Retina (tissue), 1 donor: ENCODE measurements at regions not wholly inside any gene's neighbourhood (a gene's known extent, or its start where the extent isn't known, plus 50 kb on each side); places are given as distances from the start of the nearest gene placed in this dataset.

Experiments used
- DNase-seq: peaks from one replicate; pipeline ENCODE4 v3.0.0-alpha.2; 2016

DNA sequence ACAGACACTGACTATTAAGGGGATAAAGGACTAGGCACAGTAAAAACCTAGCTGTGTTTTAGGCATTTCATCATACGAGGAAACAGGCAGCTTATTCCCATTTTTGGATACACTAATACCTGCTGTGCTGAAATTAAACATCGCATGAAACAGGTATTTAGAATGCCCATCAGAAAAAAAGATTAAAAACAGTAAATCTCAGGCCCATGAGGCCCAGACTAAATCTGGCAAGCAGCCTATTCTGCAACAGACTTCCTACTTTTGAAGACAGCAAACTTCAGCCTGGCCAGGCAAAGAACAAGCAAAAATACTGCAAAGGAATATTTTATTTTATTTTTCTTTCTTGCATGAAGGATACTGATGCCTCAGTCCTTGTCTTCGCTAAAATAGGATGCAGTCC lies 240.2 kb downstream of the LMO4 start:
- DNase-seq = no peak

GRCh38 chr1:87572008-87572407 lies 243.3 kb downstream of the LMO4 start:
- DNase-seq = no peak

DNA sequence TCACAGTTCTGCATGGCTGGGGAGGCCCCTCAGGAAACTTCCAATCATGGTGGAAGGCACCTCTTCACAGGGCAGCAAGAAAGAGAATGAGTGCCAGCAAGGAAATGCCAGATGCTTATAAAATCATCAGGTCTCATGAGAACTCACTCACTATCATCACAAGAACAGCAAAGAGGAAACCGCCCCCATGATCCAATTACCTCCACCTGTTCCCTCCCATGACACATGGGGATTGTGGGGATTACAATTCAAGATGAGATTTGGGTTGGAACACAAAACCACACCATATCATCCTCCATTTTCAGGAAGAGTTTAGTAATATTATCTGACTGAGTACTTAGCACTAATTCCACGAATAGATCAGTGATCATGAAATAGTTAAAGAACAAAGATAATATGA lies 244.2 kb downstream of the LMO4 start:
- DNase-seq = no peak

GRCh38 chr1:87575528-87575927 lies 246.8 kb downstream of the LMO4 start:
- no peak for DNase-seq

DNA sequence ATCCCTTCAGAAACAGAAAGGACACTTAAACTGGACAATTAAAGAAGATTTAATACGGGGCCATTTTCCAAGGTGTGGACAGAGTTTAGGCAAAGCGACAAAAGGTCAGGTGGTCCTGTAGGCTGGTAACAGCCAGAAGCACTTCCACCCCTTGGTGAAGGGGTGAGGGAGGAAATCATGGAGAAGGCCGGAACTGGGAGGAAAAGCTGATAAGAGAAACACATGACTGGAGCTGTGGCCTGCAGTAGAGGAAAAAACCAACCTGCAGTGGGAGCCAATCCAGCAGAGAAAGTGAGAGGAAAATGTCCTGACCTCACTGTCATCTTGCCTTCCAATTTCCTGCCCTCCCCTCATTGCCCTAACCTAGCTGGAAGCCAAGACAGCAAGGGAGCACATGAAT lies 249.8 kb downstream of the LMO4 start:
- no peak for DNase-seq

- DNase-seq = no peak
Measured at GRCh38 chr1:87583459-87583858, 254.8 kb downstream of the LMO4 start.

GRCh38 chr1:87584586-87584985 lies 255.9 kb downstream of the LMO4 start:
- no peak for DNase-seq

GRCh38 chr1:87586501-87586900 lies 257.8 kb downstream of the LMO4 start:
- DNase-seq = no peak

DNA sequence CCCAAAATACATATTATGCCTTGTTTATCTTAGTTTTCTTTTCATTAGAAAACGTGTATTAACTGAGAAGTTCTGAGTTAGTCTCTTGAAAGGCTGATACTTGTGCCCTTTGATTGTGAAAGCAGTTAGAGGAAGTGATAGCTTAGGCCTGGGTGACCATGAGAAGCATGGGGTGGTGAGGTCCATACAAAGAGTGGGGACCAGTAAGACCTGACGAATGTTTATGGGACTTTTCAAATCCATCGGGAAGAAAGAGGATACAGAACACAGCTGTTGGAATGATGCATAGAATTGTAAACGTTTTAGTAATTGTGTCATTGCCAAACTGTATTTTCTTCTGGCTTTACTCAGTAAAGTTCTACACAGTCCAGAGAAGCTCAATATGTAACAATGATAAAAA lies 259.8 kb downstream of the LMO4 start:
- no peak for DNase-seq

DNA sequence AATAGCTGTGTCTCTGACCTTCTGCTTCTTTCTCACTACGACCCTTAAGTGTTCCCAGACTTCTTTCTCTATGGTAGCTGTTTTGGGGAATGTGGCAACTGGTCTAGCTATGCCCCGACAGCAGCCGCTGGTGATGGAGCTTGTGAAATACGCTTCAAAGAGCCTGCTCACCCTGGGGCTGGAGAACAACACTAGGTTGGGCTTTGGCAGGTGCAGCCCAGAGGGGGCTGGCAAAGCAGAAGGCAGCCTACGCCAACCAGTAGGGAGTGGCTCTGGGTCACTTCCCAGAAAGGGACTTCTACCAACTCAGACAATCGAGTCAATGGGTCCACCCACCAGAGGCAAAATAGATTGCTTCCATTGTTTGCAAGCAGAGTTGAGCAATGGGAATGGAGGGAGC lies 262.8 kb downstream of the LMO4 start:
- no peak for DNase-seq

GRCh38 chr1:87592156-87592555 lies 263.5 kb downstream of the LMO4 start:
- DNase-seq = no peak

- DNase-seq = no peak
Measured at GRCh38 chr1:87594736-87595383, 266.2 kb downstream of the LMO4 start.

- no peak for DNase-seq
Measured at GRCh38 chr1:87595384-87595781, 266.7 kb downstream of the LMO4 start.

- peak; percentile 10 for DNase-seq
Measured at GRCh38 chr1:87598429-87598828, 269.7 kb downstream of the LMO4 start.

DNA sequence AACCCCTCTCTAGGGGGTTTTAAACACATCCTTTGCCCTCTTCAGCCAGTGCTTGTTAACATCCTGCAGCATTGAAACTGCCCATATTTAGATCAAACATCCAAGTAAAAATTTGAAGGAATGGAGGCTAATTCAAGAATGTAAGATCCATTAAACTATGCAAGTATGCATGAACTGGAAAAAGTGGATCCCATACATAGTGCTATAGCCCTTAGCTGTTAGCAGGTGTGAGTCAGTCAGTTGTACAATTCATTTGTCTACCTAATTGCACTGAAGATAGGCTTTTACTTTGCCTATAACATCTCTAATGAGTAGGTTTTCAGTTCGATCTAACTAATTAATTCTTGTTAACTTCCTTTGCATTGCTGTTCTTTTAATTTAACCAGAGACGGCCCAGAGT lies 270.9 kb downstream of the LMO4 start:
- no peak for DNase-seq

DNA sequence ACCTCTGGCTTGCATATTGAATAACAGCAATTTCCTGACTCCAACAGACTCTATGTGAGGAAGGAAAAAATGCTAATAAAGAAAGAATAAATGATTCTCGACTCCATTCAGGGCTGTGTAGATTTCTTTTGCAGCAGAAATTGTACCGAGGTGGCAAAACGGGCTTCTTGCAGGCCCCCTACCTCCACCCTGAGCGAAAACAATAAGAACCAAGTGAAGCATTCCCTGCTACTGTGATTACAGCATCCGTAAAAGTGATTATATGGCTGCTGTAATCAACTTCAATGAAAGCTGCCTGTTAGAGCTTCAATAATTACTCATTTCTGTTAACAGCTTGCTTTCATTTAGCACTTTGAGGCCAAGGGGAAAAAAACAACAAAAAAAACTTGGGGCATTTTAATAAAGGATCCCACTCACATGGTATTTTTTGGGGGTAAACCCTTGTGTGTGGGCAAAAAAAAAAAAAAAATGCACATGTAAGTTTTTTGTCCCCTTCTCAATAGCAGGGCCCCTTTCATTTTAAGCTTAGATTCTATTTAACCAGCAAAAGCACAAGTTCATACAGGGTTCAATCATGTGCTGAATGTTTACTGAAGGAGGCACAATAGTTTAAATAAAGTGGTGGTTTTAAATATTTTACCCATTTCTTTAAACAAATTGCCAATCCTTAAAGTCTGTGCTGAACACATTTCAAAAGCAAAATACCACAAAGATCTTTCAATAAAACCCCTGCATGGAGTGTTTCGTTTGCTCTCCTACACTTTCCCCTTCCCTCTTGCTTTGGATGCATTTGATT lies 271.6 kb downstream of the LMO4 start:
- DNase-seq = peak; percentile 48

GRCh38 chr1:87600854-87601253 lies 272.2 kb downstream of the LMO4 start:
- DNase-seq = no peak

DNA sequence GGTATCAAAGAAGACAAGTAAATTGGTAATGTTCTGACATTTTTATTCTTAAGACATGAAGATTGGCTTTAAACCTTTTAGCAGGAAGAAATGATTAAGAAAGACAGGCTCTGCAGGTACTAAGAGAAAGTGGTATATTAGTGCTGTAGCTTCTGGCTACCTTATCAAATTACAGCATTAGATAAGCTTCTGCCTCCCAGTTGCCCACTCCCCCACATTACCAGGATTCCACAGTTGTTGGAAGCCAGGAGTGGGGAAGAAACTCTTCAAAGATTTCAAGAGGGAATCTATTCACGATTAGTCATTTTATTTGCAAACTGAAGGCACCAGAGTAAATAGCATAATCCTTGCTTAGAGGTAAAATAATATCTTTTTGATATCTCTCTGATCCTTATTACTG lies 274.9 kb downstream of the LMO4 start:
- DNase-seq = no peak

GRCh38 chr1:87612956-87613355 lies 284.3 kb downstream of the LMO4 start:
- DNase-seq = no peak

- no peak for DNase-seq
Measured at GRCh38 chr1:87615491-87615890, 286.8 kb downstream of the LMO4 start.

DNA sequence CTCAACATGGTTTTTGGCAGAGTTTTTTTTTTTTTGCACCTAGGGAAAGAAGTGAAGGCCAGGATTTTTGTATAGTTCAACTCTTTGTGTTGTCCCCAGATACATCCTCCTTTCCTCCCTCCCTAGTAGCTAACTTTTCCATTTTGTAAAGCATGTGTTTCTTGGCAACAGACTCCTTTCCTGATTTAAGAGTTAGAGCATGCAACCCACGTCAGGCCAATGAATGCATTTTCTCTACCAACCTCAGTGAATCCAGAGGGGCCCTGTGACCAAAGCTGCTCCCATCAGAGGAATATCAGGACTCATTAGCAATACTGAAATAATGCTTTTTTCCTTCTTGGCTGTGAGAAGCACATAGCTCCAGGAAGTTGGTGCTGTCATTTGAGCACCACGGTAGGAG lies 287.2 kb downstream of the LMO4 start:
- DNase-seq = no peak

GRCh38 chr1:87620807-87621206 lies 292.1 kb downstream of the LMO4 start:
- no peak for DNase-seq

DNA sequence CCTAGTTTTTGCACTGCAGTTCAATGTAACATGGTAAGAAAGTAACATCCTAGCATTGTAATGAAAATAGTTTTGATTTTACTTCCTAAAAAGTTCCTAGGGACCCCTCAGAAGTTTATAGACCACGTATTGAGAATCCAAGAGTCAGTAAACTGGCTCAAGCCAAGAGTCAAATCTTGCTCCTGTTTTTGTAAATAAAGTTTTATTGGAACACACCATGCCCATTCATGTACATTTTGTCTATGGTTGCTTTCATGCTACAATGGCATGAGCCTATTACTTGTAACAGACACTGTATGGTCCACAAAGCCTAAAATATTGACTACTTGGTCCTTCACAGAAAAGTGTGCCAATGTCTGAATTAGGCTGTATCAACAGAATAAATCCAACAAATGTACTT lies 301.0 kb downstream of the LMO4 start:
- no peak for DNase-seq

DNA sequence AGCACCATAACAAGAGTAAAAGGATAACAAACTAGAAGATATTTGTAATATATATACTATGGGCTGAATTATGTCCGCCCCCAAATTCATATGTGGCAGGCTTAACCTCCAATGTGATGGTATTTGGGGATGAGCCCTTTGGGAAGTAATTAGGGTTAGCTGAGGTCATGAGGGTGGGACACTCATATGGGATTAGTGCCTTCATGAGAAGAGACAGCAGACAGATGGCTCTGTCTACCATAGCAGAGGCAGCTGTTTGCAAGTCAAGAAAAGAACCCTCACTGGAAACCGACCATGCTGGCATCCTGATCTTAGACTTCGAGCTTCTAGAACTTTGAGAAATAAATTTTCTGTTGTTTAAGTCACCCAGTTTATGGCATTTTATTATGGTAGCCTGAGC lies 303.6 kb downstream of the LMO4 start:
- DNase-seq = no peak
